GM12878 (cell line): ENCODE measurements at regions not wholly inside any gene's neighbourhood (a gene's known extent, or its start where the extent isn't known, plus 50 kb on each side); places are given as distances from the start of the nearest gene placed in this dataset.

Experiments
- ATAC-seq: fragments of 200-7000 bp; cut with Tn5 transposase; 3 replicates; pipeline ENCODE4 v1.9.1; 2020; ENCODE audit warnings: mild to moderate bottlenecking, moderate library complexity
- BruUV-seq: library from RNA; stranded (reverse); fragments of 400-500 nt; replicated peaks from 2 replicates; lab custom pipeline; 2021; lab: Mats Ljungman, UMichigan
- CTCF ChIA-PET: fragments of 300-600 bp; sonication (Branson Sonifier 250); formaldehyde crosslinking; extraction: SDS; loops from one replicate; lab custom pipeline; 2021; ENCODE audit warnings: inconsistent platforms; lab: Yijun Ruan, JAX
- POLR2A ChIA-PET: fragments of 350-600 bp; formaldehyde crosslinking; extraction: SDS; loops from one replicate; lab custom pipeline; 2021; ENCODE audit warnings: inconsistent platforms; lab: Charles Lee
- RAD21 ChIA-PET: fragments of 300-600 bp; sonication (Branson Sonifier 250); formaldehyde crosslinking; loops from one replicate; lab custom pipeline; 2023; ENCODE audit warnings: antibody characterized with exemption; ENCODE audit not compliant: unreplicated experiment; lab: Charles Lee
- SMC1A ChIA-PET: fragments of 300-600 bp; sonication (Branson Sonifier 250); formaldehyde crosslinking; loops from one replicate; lab custom pipeline; 2023; ENCODE audit not compliant: unreplicated experiment, uncharacterized antibody; lab: Charles Lee
- DNase-seq: peaks from one replicate; pipeline ENCODE4 v3.0.0-alpha.2; 2011; ENCODE audit warnings: low read depth, low spot score
- FAIRE-seq: peaks from 3 replicates; lab custom pipeline; 2011; peaks lifted over from hg19 to GRCh38; lab: Jason Lieb, UNC
- H2AFZ ChIP-seq: 2 replicates; pipeline ENCODE4 v1.6.0; 2011; ENCODE audit warnings: low read depth, low read length, control low read depth; ENCODE audit not compliant: control insufficient read depth
- H3K27ac ChIP-seq: 2 replicates; pipeline ENCODE4 v1.5.1; 2011; ENCODE audit warnings: control low read depth; ENCODE audit not compliant: control insufficient read depth, insufficient read depth
- H3K27me3 ChIP-seq, 2 experiments: replicated peaks in 1 of 2; 2 replicates each; pipeline versions ENCODE4 v1.6.0 to v1.6.1; 2011; ENCODE audit warnings: low read length in 1 of 2; ENCODE audit not compliant: control insufficient read depth in 2 of 2, insufficient read depth in 2 of 2
- H3K36me3 ChIP-seq, 2 experiments: 2 replicates each; pipeline ENCODE4 v1.5.1; 2011; ENCODE audit warnings: low read length in 1 of 2; ENCODE audit not compliant: control insufficient read depth in 2 of 2, insufficient read depth in 2 of 2
- H3K4me1 ChIP-seq: 2 replicates; pipeline ENCODE4 v1.6.1; 2011; ENCODE audit warnings: mild to moderate bottlenecking, low read length, moderate library complexity, mixed read lengths; ENCODE audit not compliant: control insufficient read depth, insufficient read depth
- H3K4me2 ChIP-seq: 2 replicates; pipeline ENCODE4 v1.6.0; 2011; ENCODE audit warnings: control low read depth; ENCODE audit not compliant: control insufficient read depth, insufficient read depth
- H3K4me3 ChIP-seq: fragments of 200-600 bp; sonication (generic); 2 replicates; pipeline ENCODE4 v1.5.1; 2016
- H3K79me2 ChIP-seq: 2 replicates; pipeline ENCODE4 v1.6.0; 2011; ENCODE audit warnings: low read length; ENCODE audit not compliant: control insufficient read depth, insufficient read depth
- H3K9ac ChIP-seq: 2 replicates; pipeline ENCODE4 v1.8.0; 2011; ENCODE audit warnings: low read length, control low read depth, mixed read lengths; ENCODE audit not compliant: control insufficient read depth, insufficient read depth
- H3K9me3 ChIP-seq: replicated peaks from 3 replicates; pipeline ENCODE4 v1.5.1; 2011; ENCODE audit warnings: mild to moderate bottlenecking, low read length; ENCODE audit not compliant: control insufficient read depth, insufficient read depth
- H4K20me1 ChIP-seq: 2 replicates; pipeline ENCODE4 v1.6.0; 2011; ENCODE audit not compliant: control insufficient read depth, insufficient read depth
- CEBPB ChIP-seq, 2 experiments: fragments of 150-350 bp in 1 of 2; IDR thresholded peaks; 2 replicates each; pipeline ENCODE4 v1.6.1; 2012 to 2014; ENCODE audit warnings: low read depth in 2 of 2, low read length in 2 of 2, borderline replicate concordance in 1 of 2, inconsistent platforms in 1 of 2
- CREB1 ChIP-seq: IDR thresholded peaks from 2 replicates; pipeline ENCODE4 v1.6.1; 2012; ENCODE audit warnings: low read depth, mild to moderate bottlenecking, inconsistent platforms
- EGR1 ChIP-seq, 2 experiments: IDR thresholded peaks; 1 replicate in 1 of 2; 2 replicates in 1 of 2; pipeline ENCODE4 v1.6.1; 2011 to 2012; ENCODE audit warnings: low read depth in 2 of 2, low read length in 2 of 2, borderline replicate concordance in 1 of 2, mild to moderate bottlenecking in 1 of 2, moderate library complexity in 1 of 2
- MXI1 ChIP-seq: fragments of 150-350 bp; IDR thresholded peaks from 2 replicates; pipeline ENCODE4 v1.6.1; 2011; ENCODE audit warnings: low read depth, mild to moderate bottlenecking, inconsistent platforms, low read length, improper control_type of control experiment
- SPI1 ChIP-seq: IDR thresholded peaks from 2 replicates; pipeline ENCODE4 v1.6.1; 2011; ENCODE audit warnings: low read depth, mild to moderate bottlenecking, low read length, moderate library complexity, borderline replicate concordance; ENCODE audit not compliant: insufficient read depth
- WRNIP1 ChIP-seq: IDR thresholded peaks from 2 replicates; pipeline ENCODE4 v1.6.1; 2011; ENCODE audit warnings: low read depth, low read length, improper control_type of control experiment, borderline replicate concordance
- ZNF274 ChIP-seq: IDR thresholded peaks from one replicate; pipeline ENCODE4 v1.8.0; 2011; ENCODE audit not compliant: insufficient read length, insufficient read depth
- WGBS: methylation state at CpG from one replicate; pipeline ENCODE4 v1.1.6; 2016; ENCODE audit warnings: low lambda C conversion rate; ENCODE audit not compliant: insufficient replicate concordance, insufficient coverage; ENCODE audit errors: missing lambda C conversion rate; 5-methylcytosine and 5-hydroxymethylcytosine counted together
- in situ Hi-C: fragments of 300-500 bp; cut with MboI; formaldehyde crosslinking; loops from 9 replicates; pipeline ENCODE4 v1.14.3; 2018; ENCODE audit warnings: mixed read lengths
- intact Hi-C: fragments of 100-400 bp; cut with micrococcal nuclease; formaldehyde crosslinking; loops from one replicate; pipeline ENCODE4 v1.14.2; 2022; ENCODE audit not compliant: unreplicated experiment
- TF ChIP-seq, protein P1 (sequence below): fragments of 450-650 bp; IDR thresholded peaks from 2 replicates; pipeline ENCODE4 v1.6.1; 2017; ENCODE audit warnings: mild to moderate bottlenecking
- TF ChIP-seq, protein P2 (sequence below): IDR thresholded peaks from 2 replicates; pipeline ENCODE4 v1.6.1; 2012; ENCODE audit warnings: low read length, inconsistent platforms

DNA sequence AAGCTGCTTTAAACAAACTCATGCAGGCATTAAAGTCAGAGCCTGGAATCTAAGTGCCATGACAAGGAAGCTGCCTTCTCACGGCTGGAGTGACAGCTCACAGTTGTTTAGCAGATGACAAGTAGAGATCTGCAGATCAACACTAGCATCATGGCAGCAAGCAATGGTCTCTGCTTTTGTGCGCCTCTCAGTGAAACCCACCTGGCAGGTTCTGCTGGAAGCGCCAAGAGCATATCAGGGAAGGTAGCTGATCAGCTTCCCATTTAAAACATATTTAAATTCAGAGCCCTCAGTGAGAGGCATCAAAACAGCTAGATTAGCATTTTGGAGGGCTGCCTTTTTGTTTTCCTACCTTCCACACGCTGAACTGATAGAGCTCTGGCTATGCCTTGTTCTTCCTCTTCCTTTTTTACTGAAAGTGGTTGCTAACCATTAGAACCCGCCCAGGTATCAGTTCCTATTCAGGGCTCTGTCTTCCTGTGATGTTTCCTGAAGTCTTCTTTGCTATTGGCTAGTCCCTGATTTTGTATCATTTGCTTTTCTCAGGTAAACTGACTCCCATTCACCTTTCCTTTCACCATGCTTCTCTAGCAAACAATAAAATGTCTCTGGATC lies 70.8 kb downstream of the TMEM200C start:
- no peaks in the 10 kb centered on the region for H3K79me2 ChIP-seq
- ChIA-PET SMC1A (no interaction called here), POLR2A (no interaction called here), RAD21 (no interaction called here), CTCF (no interaction called here)
- WGBS: 34% methylated on average over 5 of the region's 5 CpGs
- intact Hi-C loops: no loop called here
- no peak for ATAC-seq
- no peak for DNase-seq
- no peaks in the 10 kb centered on the region; a peak in 1 of 4 replicates for H3K27me3 ChIP-seq
- BruUV-seq: no TSS peak
- in situ Hi-C loops: no loop called here
- H2AFZ ChIP-seq: no peak overlapping the region
- no peak overlapping the region for H3K4me2 ChIP-seq
- H3K27ac ChIP-seq: no peak overlapping the region
- H4K20me1 ChIP-seq: no peaks in the 10 kb centered on the region
- H3K4me1 ChIP-seq: no peaks in the 10 kb centered on the region
- FAIRE-seq: no peak
- no peaks in the 10 kb centered on the region for H3K36me3 ChIP-seq
- no peak overlapping the region for H3K4me3 ChIP-seq
- no peaks in the 10 kb centered on the region for H3K9me3 ChIP-seq
- TF ChIP-seq, protein P1, sequence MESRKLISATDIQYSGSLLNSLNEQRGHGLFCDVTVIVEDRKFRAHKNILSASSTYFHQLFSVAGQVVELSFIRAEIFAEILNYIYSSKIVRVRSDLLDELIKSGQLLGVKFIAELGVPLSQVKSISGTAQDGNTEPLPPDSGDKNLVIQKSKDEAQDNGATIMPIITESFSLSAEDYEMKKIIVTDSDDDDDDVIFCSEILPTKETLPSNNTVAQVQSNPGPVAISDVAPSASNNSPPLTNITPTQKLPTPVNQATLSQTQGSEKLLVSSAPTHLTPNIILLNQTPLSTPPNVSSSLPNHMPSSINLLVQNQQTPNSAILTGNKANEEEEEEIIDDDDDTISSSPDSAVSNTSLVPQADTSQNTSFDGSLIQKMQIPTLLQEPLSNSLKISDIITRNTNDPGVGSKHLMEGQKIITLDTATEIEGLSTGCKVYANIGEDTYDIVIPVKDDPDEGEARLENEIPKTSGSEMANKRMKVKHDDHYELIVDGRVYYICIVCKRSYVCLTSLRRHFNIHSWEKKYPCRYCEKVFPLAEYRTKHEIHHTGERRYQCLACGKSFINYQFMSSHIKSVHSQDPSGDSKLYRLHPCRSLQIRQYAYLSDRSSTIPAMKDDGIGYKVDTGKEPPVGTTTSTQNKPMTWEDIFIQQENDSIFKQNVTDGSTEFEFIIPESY: no peak
- no peak for TF ChIP-seq MXI1
- TF ChIP-seq CEBPB (IDR thresholded peaks at IDR 0.05; ENCODE audit: borderline replicate concordance in 1 of 2, low read depth in 2 of 2, low read length in 2 of 2): no peak
- no peak for TF ChIP-seq CREB1
- TF ChIP-seq, protein P2, sequence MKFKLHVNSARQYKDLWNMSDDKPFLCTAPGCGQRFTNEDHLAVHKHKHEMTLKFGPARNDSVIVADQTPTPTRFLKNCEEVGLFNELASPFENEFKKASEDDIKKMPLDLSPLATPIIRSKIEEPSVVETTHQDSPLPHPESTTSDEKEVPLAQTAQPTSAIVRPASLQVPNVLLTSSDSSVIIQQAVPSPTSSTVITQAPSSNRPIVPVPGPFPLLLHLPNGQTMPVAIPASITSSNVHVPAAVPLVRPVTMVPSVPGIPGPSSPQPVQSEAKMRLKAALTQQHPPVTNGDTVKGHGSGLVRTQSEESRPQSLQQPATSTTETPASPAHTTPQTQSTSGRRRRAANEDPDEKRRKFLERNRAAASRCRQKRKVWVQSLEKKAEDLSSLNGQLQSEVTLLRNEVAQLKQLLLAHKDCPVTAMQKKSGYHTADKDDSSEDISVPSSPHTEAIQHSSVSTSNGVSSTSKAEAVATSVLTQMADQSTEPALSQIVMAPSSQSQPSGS: no peak
- no peak for TF ChIP-seq SPI1
- TF ChIP-seq WRNIP1: no peak
- no peak for TF ChIP-seq EGR1 (IDR thresholded peaks at IDR 0.05; ENCODE audit: borderline replicate concordance in 1 of 2, low read depth in 2 of 2, low read length in 2 of 2)
- TF ChIP-seq ZNF274: no peak
- no peak overlapping the region for H3K9ac ChIP-seq
